SW 1271 (cell line): ENCODE measurements at regions not wholly inside any gene's neighbourhood (a gene's known extent, or its start where the extent isn't known, plus 50 kb on each side); places are given as distances from the start of the nearest gene placed in this dataset.
"Not testable (repeated sequence)": the region's sequence is repeated elsewhere in the genome, so short reads cannot be mapped to it uniquely, and the experiment has no call there.

Experiments used
- DNase-seq, 2 experiments: peaks; one replicate each; lab custom pipeline; 2025; lab: John Stamatoyannopoulos, UW

GRCh38 chr15:30688684-30689083, 62.8 kb downstream of the ARHGAP11B start:
- DNase-seq: not testable (repeated sequence)

- DNase-seq: not testable (repeated sequence)
Measured at GRCh38 chr15:30690153-30690552, 64.2 kb downstream of the ARHGAP11B start.

GRCh38 chr15:30695811-30696210, 69.9 kb downstream of the ARHGAP11B start:
- not testable (repeated sequence) for DNase-seq

- DNase-seq: not testable (repeated sequence)
Measured at GRCh38 chr15:30696439-30697314, 70.7 kb downstream of the ARHGAP11B start.

GRCh38 chr15:30697315-30697685, 71.4 kb downstream of the ARHGAP11B start:
- not testable (repeated sequence) for DNase-seq

- not testable (repeated sequence) for DNase-seq
Measured at GRCh38 chr15:30700006-30700597, 74.2 kb downstream of the ARHGAP11B start.

GRCh38 chr15:30707976-30708685, 82.2 kb downstream of the ARHGAP11B start:
- not testable (repeated sequence) for DNase-seq

- not testable (repeated sequence) for DNase-seq
Measured at GRCh38 chr15:30708809-30709208, 82.9 kb downstream of the ARHGAP11B start.

- DNase-seq: not testable (repeated sequence)
Measured at GRCh38 chr15:30718038-30718643, 92.2 kb downstream of the ARHGAP11B start.

- DNase-seq: not testable (repeated sequence)
Measured at GRCh38 chr15:30719363-30719762, 93.4 kb downstream of the ARHGAP11B start.

- not testable (repeated sequence) for DNase-seq
Measured at GRCh38 chr15:30720825-30721224, 94.9 kb downstream of the ARHGAP11B start.

- not testable (repeated sequence) for DNase-seq
Measured at GRCh38 chr15:30721529-30721928, 95.6 kb downstream of the ARHGAP11B start.

- not testable (repeated sequence) for DNase-seq
Measured at GRCh38 chr15:30723540-30724175, 97.7 kb downstream of the ARHGAP11B start.

- DNase-seq: not testable (repeated sequence)
Measured at GRCh38 chr15:30729880-30730590, 104.1 kb downstream of the ARHGAP11B start.

GRCh38 chr15:30730633-30731032, 104.7 kb downstream of the ARHGAP11B start:
- not testable (repeated sequence) for DNase-seq

GRCh38 chr15:30732100-30732499, 106.2 kb downstream of the ARHGAP11B start:
- not testable (repeated sequence) for DNase-seq

GRCh38 chr15:30735884-30736564, 110.1 kb downstream of the ARHGAP11B start:
- DNase-seq: not testable (repeated sequence)

- DNase-seq: not testable (repeated sequence)
Measured at GRCh38 chr15:30742796-30743195, 116.9 kb downstream of the ARHGAP11B start.

- not testable (repeated sequence) for DNase-seq
Measured at GRCh38 chr15:30749048-30749447, 123.1 kb downstream of the ARHGAP11B start.

- DNase-seq: not testable (repeated sequence)
Measured at GRCh38 chr15:30755036-30755687, 129.2 kb downstream of the ARHGAP11B start.
